WTC11 (cell line): ENCODE measurements at regions not wholly inside any gene's neighbourhood (a gene's known extent, or its start where the extent isn't known, plus 50 kb on each side); places are given as distances from the start of the nearest gene placed in this dataset.
"Not testable (repeated sequence)": the region's sequence is repeated elsewhere in the genome, so short reads cannot be mapped to it uniquely, and the experiment has no call there.

Experiments
- ATAC-seq: fragments of 200-7000 bp; cut with Tn5 transposase; 2 replicates; pipeline ENCODE4 v1.10.0; 2021; ENCODE audit warnings: mild to moderate bottlenecking, moderate library complexity
- CTCF ChIA-PET: fragments of 300-600 bp; sonication (Branson Sonifier 250); formaldehyde crosslinking; loops from one replicate; lab custom pipeline; 2021; ENCODE audit warnings: antibody characterized with exemption; lab: Charles Lee
- POLR2A ChIA-PET: fragments of 350-600 bp; sonication (Branson Sonifier 250); formaldehyde crosslinking; loops from one replicate; lab custom pipeline; 2021; ENCODE audit warnings: antibody characterized with exemption; lab: Charles Lee
- DNase-seq: peaks from one replicate; pipeline ENCODE4 v3.0.0; 2021; ENCODE audit warnings: low spot score
- H3K27ac Mint-ChIP-seq: 2 replicates; pipeline ENCODE4 v1.8.0; 2021; ENCODE audit warnings: mixed read lengths
- H3K27me3 Mint-ChIP-seq: 2 replicates; pipeline ENCODE4 v1.8.0; 2021; ENCODE audit warnings: low read depth, mild to moderate bottlenecking, moderate library complexity, mixed read lengths
- H3K36me3 Mint-ChIP-seq: 2 replicates; pipeline ENCODE4 v1.8.0; 2021; ENCODE audit warnings: mixed read lengths
- H3K4me1 Mint-ChIP-seq: 2 replicates; pipeline ENCODE4 v1.8.0; 2022; ENCODE audit warnings: mixed read lengths
- H3K4me3 Mint-ChIP-seq: 2 replicates; pipeline ENCODE4 v1.8.0; 2021; ENCODE audit warnings: mild to moderate bottlenecking, moderate library complexity, mixed read lengths
- H3K9me3 Mint-ChIP-seq: 2 replicates; pipeline ENCODE4 v1.8.0; 2021; ENCODE audit warnings: mixed read lengths
- CDX4 ChIP-seq: fragments of 250-450 bp; sonication (Bioruptor Pico); IDR thresholded peaks from 2 replicates; pipeline ENCODE4 v1.9.0; 2021; ENCODE audit warnings: moderate library complexity, mild to moderate bottlenecking, inconsistent platforms, borderline replicate concordance
- CREM ChIP-seq: sonication (generic); formaldehyde crosslinking; IDR thresholded peaks from 2 replicates; pipeline ENCODE4 v1.8.1; 2022; ENCODE audit warnings: mild to moderate bottlenecking, missing genetic modification reagents, moderate library complexity
- FOXJ3 ChIP-seq: sonication (generic); formaldehyde crosslinking; IDR thresholded peaks from 2 replicates; pipeline ENCODE4 v1.9.0; 2021; ENCODE audit warnings: missing genetic modification reagents, mild to moderate bottlenecking, borderline replicate concordance
- GABPB1 ChIP-seq: sonication (generic); formaldehyde crosslinking; IDR thresholded peaks from 2 replicates; pipeline ENCODE4 v1.8.1; 2023; ENCODE audit warnings: mild to moderate bottlenecking, missing genetic modification reagents
- IRF1 ChIP-seq: sonication (generic); formaldehyde crosslinking; IDR thresholded peaks from 2 replicates; pipeline ENCODE4 v1.8.0; 2023; ENCODE audit warnings: missing genetic modification reagents
- JUN ChIP-seq: sonication (generic); formaldehyde crosslinking; IDR thresholded peaks from 2 replicates; pipeline ENCODE4 v1.8.0; 2023; ENCODE audit warnings: mild to moderate bottlenecking, missing genetic modification reagents
- KAT7 ChIP-seq: sonication (generic); formaldehyde crosslinking; IDR thresholded peaks from 2 replicates; pipeline ENCODE4 v1.8.1; 2023; ENCODE audit warnings: missing genetic modification reagents, mild to moderate bottlenecking, borderline replicate concordance
- MYBL2 ChIP-seq: sonication (generic); formaldehyde crosslinking; IDR thresholded peaks from 2 replicates; pipeline ENCODE4 v1.8.1; 2023; ENCODE audit warnings: mild to moderate bottlenecking, moderate library complexity, missing genetic modification reagents
- NFYB ChIP-seq: sonication (generic); formaldehyde crosslinking; conservative IDR thresholded peaks from 2 replicates; pipeline ENCODE4 v1.8.0; 2022; ENCODE audit warnings: low read depth, missing genetic modification reagents
- NR2C2 ChIP-seq: sonication (generic); formaldehyde crosslinking; IDR thresholded peaks from 2 replicates; pipeline ENCODE4 v1.8.0; 2022; ENCODE audit warnings: mild to moderate bottlenecking, missing genetic modification reagents
- STAT6 ChIP-seq: sonication (generic); formaldehyde crosslinking; conservative IDR thresholded peaks from 2 replicates; pipeline ENCODE4 v1.8.1; 2023; ENCODE audit warnings: mild to moderate bottlenecking, low read depth, missing genetic modification reagents, moderate library complexity
- USF1 ChIP-seq: sonication (generic); formaldehyde crosslinking; IDR thresholded peaks from 2 replicates; pipeline ENCODE4 v1.8.0; 2022; ENCODE audit warnings: mild to moderate bottlenecking, missing genetic modification reagents
- ZNF232 ChIP-seq: sonication (generic); formaldehyde crosslinking; IDR thresholded peaks from 2 replicates; pipeline ENCODE4 v1.8.0; 2022; ENCODE audit warnings: mild to moderate bottlenecking, missing genetic modification reagents
- ZNF416 ChIP-seq: fragments of 250-450 bp; sonication (Bioruptor Pico); IDR thresholded peaks from 2 replicates; pipeline ENCODE4 v1.9.0; 2021; ENCODE audit warnings: mild to moderate bottlenecking, inconsistent platforms
- TF ChIP-seq, protein P1 (sequence below): sonication (generic); formaldehyde crosslinking; IDR thresholded peaks from 2 replicates; pipeline ENCODE4 v1.8.1; 2023; ENCODE audit warnings: mild to moderate bottlenecking, missing genetic modification reagents, moderate library complexity
- TF ChIP-seq, protein P2 (sequence below): fragments of 250-450 bp; sonication (Bioruptor Pico); IDR thresholded peaks from 2 replicates; pipeline ENCODE4 v1.9.0; 2021; ENCODE audit warnings: mild to moderate bottlenecking

DNA sequence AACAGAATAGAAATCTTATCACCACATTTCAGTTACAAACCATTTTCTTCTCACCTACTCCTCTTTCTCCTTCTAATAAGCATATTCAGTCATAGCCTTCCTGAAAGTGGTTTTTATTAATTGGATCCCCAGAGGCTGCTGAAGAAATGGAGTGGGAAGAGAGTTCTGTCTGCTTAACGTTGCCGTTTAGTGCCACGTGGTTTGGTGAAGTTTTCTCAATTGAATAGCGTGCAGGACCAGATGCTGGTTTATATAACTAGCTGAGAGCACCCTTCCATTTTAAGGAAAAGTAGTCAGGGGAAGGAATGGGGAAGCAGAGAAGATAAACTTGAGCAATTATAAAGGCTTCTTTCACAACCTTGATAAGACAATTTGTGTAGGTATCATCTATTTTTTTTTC, 318.7 kb downstream of the PTH2R start:
- Mint-ChIP-seq H3K9me3 (0 out of 2 replicates have a peak, but pooled peaks cover 5% of the 10 kb centered on the region), H3K27ac (no peak overlapping the region), H3K36me3 (no peaks in the 10 kb centered on the region), H3K4me1 (no peaks in the 10 kb centered on the region), H3K4me3 (no peak overlapping the region), H3K27me3 (no peaks in the 10 kb centered on the region)
- ChIA-PET POLR2A (no interaction called here), CTCF (no interaction called here)
- TF ChIP-seq CREM (CRISPR knock-in tag) = no peak
- no peak for TF ChIP-seq CDX4 (CRISPR knock-in tag)
- TF ChIP-seq KAT7 = no peak
- no peak for TF ChIP-seq JUN (CRISPR knock-in tag)
- TF ChIP-seq, protein P1, sequence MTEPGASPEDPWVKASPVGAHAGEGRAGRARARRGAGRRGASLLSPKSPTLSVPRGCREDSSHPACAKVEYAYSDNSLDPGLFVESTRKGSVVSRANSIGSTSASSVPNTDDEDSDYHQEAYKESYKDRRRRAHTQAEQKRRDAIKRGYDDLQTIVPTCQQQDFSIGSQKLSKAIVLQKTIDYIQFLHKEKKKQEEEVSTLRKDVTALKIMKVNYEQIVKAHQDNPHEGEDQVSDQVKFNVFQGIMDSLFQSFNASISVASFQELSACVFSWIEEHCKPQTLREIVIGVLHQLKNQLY (CRISPR knock-in tag) = no peak
- TF ChIP-seq NR2C2 (CRISPR knock-in tag) = no peak
- no peak for TF ChIP-seq FOXJ3 (CRISPR knock-in tag)
- no peak for TF ChIP-seq STAT6 (CRISPR knock-in tag)
- TF ChIP-seq, protein P2, sequence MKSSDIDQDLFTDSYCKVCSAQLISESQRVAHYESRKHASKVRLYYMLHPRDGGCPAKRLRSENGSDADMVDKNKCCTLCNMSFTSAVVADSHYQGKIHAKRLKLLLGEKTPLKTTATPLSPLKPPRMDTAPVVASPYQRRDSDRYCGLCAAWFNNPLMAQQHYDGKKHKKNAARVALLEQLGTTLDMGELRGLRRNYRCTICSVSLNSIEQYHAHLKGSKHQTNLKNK = no peak
- no peak for TF ChIP-seq IRF1 (CRISPR knock-in tag)
- no peak for TF ChIP-seq ZNF416
- no peak for TF ChIP-seq GABPB1 (CRISPR knock-in tag)
- TF ChIP-seq MYBL2 (CRISPR knock-in tag) = no peak
- ATAC-seq (no peak), DNase-seq (no peak)

DNA sequence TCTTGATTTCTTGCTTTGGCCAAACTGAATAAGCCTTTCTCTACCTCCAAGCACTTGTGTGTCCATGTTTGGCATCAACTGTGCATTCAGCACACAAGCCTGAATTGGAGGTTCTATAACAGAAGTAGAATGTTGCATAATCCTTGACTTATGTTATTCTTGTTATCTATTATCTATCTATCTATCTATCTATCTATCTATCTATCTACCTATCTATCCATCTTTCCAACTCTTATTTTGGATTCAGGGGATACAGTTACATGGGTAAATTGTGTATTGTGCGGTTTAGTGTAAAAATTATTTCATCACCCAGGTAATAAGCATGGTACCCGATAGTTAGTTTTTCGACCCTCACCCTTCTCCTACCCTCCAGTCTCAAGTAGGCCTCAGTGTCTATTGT, 319.6 kb downstream of the PTH2R start:
- ATAC-seq (no peak), DNase-seq (no peak)
- no peak overlapping the region for H3K27ac Mint-ChIP-seq
- H3K9me3 Mint-ChIP-seq = 0 out of 2 replicates have a peak, but pooled peaks cover 5% of the 10 kb centered on the region
- TF ChIP-seq ZNF232 (CRISPR knock-in tag) (no peak), USF1 (CRISPR knock-in tag) (no peak), NFYB (CRISPR knock-in tag) (no peak)
- H3K4me3 Mint-ChIP-seq = no peak overlapping the region
- no peaks in the 10 kb centered on the region for H3K36me3 Mint-ChIP-seq
- no peaks in the 10 kb centered on the region for H3K27me3 Mint-ChIP-seq
- ChIA-PET POLR2A (no interaction called here), CTCF (no interaction called here)
- H3K4me1 Mint-ChIP-seq = no peaks in the 10 kb centered on the region

GRCh38 chr2:208751663-208752415, 345.2 kb downstream of the PTH2R start:
- DNase-seq = peak; percentile 11
- H3K4me3 Mint-ChIP-seq, H3K27me3 Mint-ChIP-seq, H3K27ac Mint-ChIP-seq, ATAC-seq, H3K4me1 Mint-ChIP-seq, CTCF ChIA-PET, POLR2A ChIA-PET: not testable (repeated sequence)
- peaks cover 37% of the 10 kb centered on the region for H3K9me3 Mint-ChIP-seq
- H3K36me3 Mint-ChIP-seq = peaks cover 27% of the 10 kb centered on the region
